Tibial nerve (tissue), 4 donors: ENCODE measurements at regions not wholly inside any gene's neighbourhood (a gene's known extent, or its start where the extent isn't known, plus 50 kb on each side); places are given as distances from the start of the nearest gene placed in this dataset.

Experiments used
- CTCF ChIP-seq, 5 experiments: fragments of 200-600 bp in 3 of 5; fragments of 450-650 bp in 2 of 5; sonication (generic) in 3 of 5; IDR thresholded peaks; one replicate each; pipeline ENCODE4 v1.5.1; 2016 to 2019; ENCODE audit warnings: antibody characterized with exemption in 5 of 5, mild to moderate bottlenecking in 3 of 5, moderate library complexity in 2 of 5
- EP300 ChIP-seq, 2 donors: sonication (generic); formaldehyde crosslinking; IDR thresholded peaks; one replicate each; pipeline ENCODE4 v1.6.1; 2017; ENCODE audit warnings: antibody characterized with exemption in 2 of 2, mild to moderate bottlenecking in 1 of 2
- POLR2A ChIP-seq, 2 donors: fragments of 450-650 bp; IDR thresholded peaks; one replicate each; pipeline ENCODE4 v1.6.1; 2017; ENCODE audit warnings: antibody characterized with exemption in 2 of 2, mild to moderate bottlenecking in 2 of 2, moderate library complexity in 2 of 2

GRCh38 chr6:21500314-21501020 is 93.1 kb upstream of the SOX4 start:
- TF ChIP-seq CTCF (IDR thresholded peaks at IDR 0.05) (no peak), POLR2A (IDR thresholded peaks at IDR 0.05) (no peak), EP300 (IDR thresholded peaks at IDR 0.05) (no peak)
